ENCODE measurements at regions not wholly inside any gene's neighbourhood (a gene's known extent, or its start where the extent isn't known, plus 50 kb on each side); places are given as distances from the start of the nearest gene placed in this dataset.

DNA sequence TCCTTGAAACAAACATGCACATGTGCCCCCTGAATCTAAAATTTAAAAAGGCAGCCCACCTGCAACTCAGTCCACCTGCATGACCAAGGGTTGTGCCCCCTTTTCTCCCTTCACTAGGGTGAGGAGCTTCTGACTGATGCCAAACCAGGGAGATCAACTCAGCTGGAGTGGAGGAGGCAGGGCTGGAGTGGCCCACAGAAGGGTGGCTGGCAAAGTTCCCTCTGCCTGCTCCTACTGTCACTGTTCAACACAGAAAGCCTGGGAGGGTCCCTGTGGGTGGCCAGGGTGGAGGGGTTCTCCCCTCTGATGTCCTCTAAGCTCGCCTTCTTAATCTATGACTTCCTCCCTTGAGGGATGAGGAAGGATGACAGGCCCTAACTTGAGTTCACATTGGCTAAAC lies 55.7 kb upstream of the ANTXRL start:
- FAIRE-seq = no peak
- Histone ChIP-seq H3K9me3 (replicated peaks; ENCODE audit: control insufficient read depth, insufficient read depth, low read length) (no peaks in the 10 kb centered on the region), H3K9me1 (replicated peaks; ENCODE audit: control insufficient read depth, extremely low read depth, insufficient read depth, low read length) (no peaks in the 10 kb centered on the region), H3K4me1 (ENCODE audit: control insufficient read depth, extremely low read depth, insufficient read depth, low read length) (no peaks in the 10 kb centered on the region), H3K4me3 (replicated peaks in 1 of 3; ENCODE audit: insufficient read depth in 1 of 3, low read depth in 1 of 3, low read length in 3 of 3) (no peak overlapping the region), H3K27ac (ENCODE audit: insufficient read depth, low read depth, low read length) (no peak overlapping the region), H2AFZ (ENCODE audit: low read depth, low read length) (no peak overlapping the region), H4K20me1 (replicated peaks; ENCODE audit: control insufficient read depth, extremely low read depth, insufficient read depth, low read length) (no peaks in the 10 kb centered on the region), H3K36me3 (ENCODE audit: control insufficient read depth in 2 of 2, extremely low read depth in 1 of 2, insufficient read depth in 2 of 2, low read length in 2 of 2) (no peaks in the 10 kb centered on the region), H3K9ac (replicated peaks; ENCODE audit: extremely low read depth, insufficient read depth, low read length) (no peak overlapping the region), H3K79me2 (ENCODE audit: control insufficient read depth, insufficient read depth, low read length) (no peaks in the 10 kb centered on the region), H3K4me2 (ENCODE audit: insufficient read depth, low read length) (no peak overlapping the region), H3K27me3 (ENCODE audit: control insufficient read depth in 2 of 2, insufficient read depth in 2 of 2, low read length in 2 of 2) (no peaks in the 10 kb centered on the region)
- ChIA-PET POLR2A (no interaction called here), CTCF (no interaction called here)
- DNase-seq (ENCODE audit: low read depth, low spot score) = no peak
- no TSS peak for BruUV-seq (replicated peaks)
- dilution Hi-C loops (cut with MboI; ENCODE audit: extremely low pct_ligation_motif_present, low sequenced_read_pairs) (no loop called here), intact Hi-C loops (cut with micrococcal nuclease) (no loop called here)
- TF ChIP-seq MYC (IDR thresholded peaks at IDR 0.05; ENCODE audit: low read depth, low read length) (no peak), GATA2 (IDR thresholded peaks at IDR 0.05; ENCODE audit: insufficient read depth, insufficient read length, low read depth, low read length) (no peak), POLR2A (IDR thresholded peaks at IDR 0.05; ENCODE audit: low read depth, low read length) (no peak), EZH2 (IDR thresholded peaks at IDR 0.05; ENCODE audit: borderline replicate concordance, low read depth, low read length, severe bottlenecking) (no peak), POLR2AphosphoS5 (IDR thresholded peaks at IDR 0.05; ENCODE audit: insufficient read depth, low read depth, low read length) (no peak), FOS (IDR thresholded peaks at IDR 0.05; ENCODE audit: borderline replicate concordance, insufficient read depth, low read length) (no peak), JUN (IDR thresholded peaks at IDR 0.05; ENCODE audit: borderline replicate concordance, insufficient read depth, insufficient read length, low read depth) (no peak)
- TF ChIP-seq, protein P1, sequence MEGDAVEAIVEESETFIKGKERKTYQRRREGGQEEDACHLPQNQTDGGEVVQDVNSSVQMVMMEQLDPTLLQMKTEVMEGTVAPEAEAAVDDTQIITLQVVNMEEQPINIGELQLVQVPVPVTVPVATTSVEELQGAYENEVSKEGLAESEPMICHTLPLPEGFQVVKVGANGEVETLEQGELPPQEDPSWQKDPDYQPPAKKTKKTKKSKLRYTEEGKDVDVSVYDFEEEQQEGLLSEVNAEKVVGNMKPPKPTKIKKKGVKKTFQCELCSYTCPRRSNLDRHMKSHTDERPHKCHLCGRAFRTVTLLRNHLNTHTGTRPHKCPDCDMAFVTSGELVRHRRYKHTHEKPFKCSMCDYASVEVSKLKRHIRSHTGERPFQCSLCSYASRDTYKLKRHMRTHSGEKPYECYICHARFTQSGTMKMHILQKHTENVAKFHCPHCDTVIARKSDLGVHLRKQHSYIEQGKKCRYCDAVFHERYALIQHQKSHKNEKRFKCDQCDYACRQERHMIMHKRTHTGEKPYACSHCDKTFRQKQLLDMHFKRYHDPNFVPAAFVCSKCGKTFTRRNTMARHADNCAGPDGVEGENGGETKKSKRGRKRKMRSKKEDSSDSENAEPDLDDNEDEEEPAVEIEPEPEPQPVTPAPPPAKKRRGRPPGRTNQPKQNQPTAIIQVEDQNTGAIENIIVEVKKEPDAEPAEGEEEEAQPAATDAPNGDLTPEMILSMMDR (IDR thresholded peaks at IDR 0.05; ENCODE audit: extremely low read depth in 1 of 2, insufficient read depth in 1 of 2, low read depth in 1 of 2, low read length in 2 of 2) = no peak
- TF ChIP-seq, protein P2, sequence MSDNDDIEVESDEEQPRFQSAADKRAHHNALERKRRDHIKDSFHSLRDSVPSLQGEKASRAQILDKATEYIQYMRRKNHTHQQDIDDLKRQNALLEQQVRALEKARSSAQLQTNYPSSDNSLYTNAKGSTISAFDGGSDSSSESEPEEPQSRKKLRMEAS (IDR thresholded peaks at IDR 0.05; ENCODE audit: insufficient read depth, insufficient read length) = no peak

All from endothelial cell of umbilical vein (primary cell).